MM.1S (cell line): ENCODE measurements at regions not wholly inside any gene's neighbourhood (a gene's known extent, or its start where the extent isn't known, plus 50 kb on each side); places are given as distances from the start of the nearest gene placed in this dataset.
"Not testable (repeated sequence)": the region's sequence is repeated elsewhere in the genome, so short reads cannot be mapped to it uniquely, and the experiment has no call there.

Source experiments
- DNase-seq: peaks from one replicate; pipeline ENCODE4 v3.0.0-alpha.2; 2015
- H2AFZ ChIP-seq: fragments of 300-600 bp; sonication (generic); 2 replicates; pipeline ENCODE4 v1.6.0; 2016; ENCODE audit warnings: antibody characterized with exemption, low read length
- H3F3A ChIP-seq: fragments of 300-600 bp; sonication (generic); 2 replicates; pipeline ENCODE4 v1.6.1; 2016; ENCODE audit warnings: mild to moderate bottlenecking, antibody characterized with exemption, low read length, moderate library complexity, mixed read lengths; ENCODE audit not compliant: insufficient read depth
- H3K27ac ChIP-seq: fragments of 300-600 bp; sonication (generic); 2 replicates; pipeline ENCODE4 v1.5.1; 2016; ENCODE audit warnings: mild to moderate bottlenecking, low read length
- H3K27me3 ChIP-seq: fragments of 300-600 bp; sonication (generic); replicated peaks from 2 replicates; pipeline ENCODE4 v1.6.0; 2016; ENCODE audit warnings: low read length; ENCODE audit not compliant: insufficient read depth
- H3K36me3 ChIP-seq: fragments of 300-600 bp; sonication (generic); replicated peaks from 2 replicates; pipeline ENCODE4 v1.6.1; 2016; ENCODE audit warnings: mild to moderate bottlenecking, low read length, mixed read lengths; ENCODE audit not compliant: insufficient read depth
- H3K4me1 ChIP-seq: fragments of 300-600 bp; sonication (generic); 2 replicates; pipeline ENCODE4 v1.6.1; 2016; ENCODE audit warnings: low read length, mixed read lengths
- H3K4me2 ChIP-seq: fragments of 300-600 bp; sonication (generic); 2 replicates; pipeline ENCODE4 v1.6.0; 2016; ENCODE audit warnings: low read depth, low read length
- H3K4me3 ChIP-seq: fragments of 300-600 bp; sonication (generic); 2 replicates; pipeline ENCODE4 v1.5.1; 2016; ENCODE audit warnings: low read length, mixed read lengths
- H3K79me2 ChIP-seq: fragments of 300-600 bp; sonication (generic); 2 replicates; pipeline ENCODE4 v1.6.1; 2016; ENCODE audit warnings: mixed run types, low read length, mixed read lengths
- H3K9ac ChIP-seq: fragments of 300-600 bp; sonication (generic); 2 replicates; pipeline ENCODE4 v1.6.1; 2016; ENCODE audit warnings: low read length, mixed read lengths
- H3K9me2 ChIP-seq: fragments of 300-600 bp; sonication (generic); replicated peaks from 2 replicates; pipeline ENCODE4 v1.6.1; 2016; ENCODE audit warnings: mild to moderate bottlenecking, low read length, mixed read lengths; ENCODE audit not compliant: insufficient read depth
- H3K9me3 ChIP-seq: fragments of 300-600 bp; sonication (generic); replicated peaks from 2 replicates; pipeline ENCODE4 v1.6.1; 2016; ENCODE audit warnings: mild to moderate bottlenecking, low read length, mixed read lengths; ENCODE audit not compliant: insufficient read depth
- H4K20me1 ChIP-seq: fragments of 300-600 bp; sonication (generic); 2 replicates; pipeline ENCODE4 v1.6.1; 2016; ENCODE audit warnings: mild to moderate bottlenecking, low read length, moderate library complexity, mixed read lengths; ENCODE audit not compliant: insufficient read depth
- CTCF ChIP-seq: fragments of 300-600 bp; sonication (generic); IDR thresholded peaks from 2 replicates; pipeline ENCODE4 v1.5.1; 2016; ENCODE audit warnings: antibody characterized with exemption, low read length, mixed read lengths
- EZH2 ChIP-seq: fragments of 300-600 bp; sonication (generic); optimal IDR thresholded peaks from 2 replicates; pipeline ENCODE3; 2017; ENCODE audit warnings: low read depth, mild to moderate bottlenecking, antibody characterized with exemption, low read length, mixed read lengths
- EZH2phosphoT487 ChIP-seq: fragments of 300-600 bp; sonication (generic); IDR thresholded peaks from 2 replicates; pipeline ENCODE4 v1.6.1; 2018; ENCODE audit warnings: antibody characterized with exemption, low read length

GRCh38 chr6:12356983-12357972 lies 67.1 kb downstream of the EDN1 start:
- Histone ChIP-seq H3K9me3 (no peaks in the 10 kb centered on the region), H3K27ac (peak overlapping the region; percentile 32; the same call in 1 of the 2 replicates), H3F3A (no peaks in the 10 kb centered on the region), H3K36me3 (no peaks in the 10 kb centered on the region), H3K79me2 (no peaks in the 10 kb centered on the region), H3K4me1 (peaks cover 13% of the 10 kb centered on the region), H3K4me2 (peak overlapping the region; percentile 22; the same call in 1 of the 2 replicates), H4K20me1 (no peaks in the 10 kb centered on the region), H3K9ac (no peak overlapping the region), H3K4me3 (no peak overlapping the region), H3K9me2 (no peaks in the 10 kb centered on the region), H3K27me3 (no peaks in the 10 kb centered on the region), H2AFZ (peak overlapping the region; percentile 19; the same call in 1 of the 2 replicates)
- DNase-seq, result peak; percentile 37
- no peak for TF ChIP-seq EZH2phosphoT487

DNA sequence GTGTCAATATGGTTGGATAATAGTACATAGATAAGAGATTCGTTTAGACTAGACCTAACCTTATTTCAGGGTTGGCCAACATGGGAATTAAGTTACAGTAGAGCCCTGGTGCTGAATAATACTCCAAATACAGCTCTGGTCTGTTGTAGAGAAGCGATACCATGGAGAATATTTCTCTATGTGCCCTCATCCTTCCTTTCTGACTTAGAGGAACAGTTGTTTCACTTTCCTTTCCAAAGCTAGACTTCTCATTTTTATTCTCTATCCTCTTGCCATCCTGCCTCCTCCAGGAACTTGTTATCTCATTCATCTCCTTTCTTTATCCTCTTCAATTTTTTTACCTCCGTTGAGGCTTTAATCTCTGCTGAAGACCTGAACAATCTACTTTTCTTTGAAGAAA lies 68.9 kb downstream of the EDN1 start:
- Histone ChIP-seq H3K4me3 (no peak overlapping the region), H3K27me3 (no peaks in the 10 kb centered on the region), H3K9me2 (no peaks in the 10 kb centered on the region), H3K79me2 (no peaks in the 10 kb centered on the region), H3F3A (peaks cover 3% of the 10 kb centered on the region; the same call in 1 of the 2 replicates), H3K27ac (no peak overlapping the region), H4K20me1 (no peaks in the 10 kb centered on the region), H3K4me2 (no peak overlapping the region), H3K36me3 (no peaks in the 10 kb centered on the region), H2AFZ (no peak overlapping the region), H3K9me3 (no peaks in the 10 kb centered on the region), H3K4me1 (peaks cover 28% of the 10 kb centered on the region), H3K9ac (no peak overlapping the region)
- DNase-seq, result peak; percentile 7
- TF ChIP-seq EZH2 (no peak), EZH2phosphoT487 (no peak), CTCF (no peak)

- no peak overlapping the region for H3K4me3 ChIP-seq
- peaks cover 29% of the 10 kb centered on the region for H3K4me1 ChIP-seq
- H2AFZ ChIP-seq, result no peak overlapping the region
- H3K9me3 ChIP-seq, result no peaks in the 10 kb centered on the region
- H3K27me3 ChIP-seq, result no peaks in the 10 kb centered on the region
- DNase-seq, result no peak
- TF ChIP-seq EZH2phosphoT487 (no peak), CTCF (no peak), EZH2 (no peak)
- no peak overlapping the region for H3K9ac ChIP-seq
- no peak overlapping the region for H3K27ac ChIP-seq
- H3K36me3 ChIP-seq, result no peaks in the 10 kb centered on the region
- H3K9me2 ChIP-seq, result no peaks in the 10 kb centered on the region
- H4K20me1 ChIP-seq, result no peaks in the 10 kb centered on the region
- H3F3A ChIP-seq, result peaks cover 5% of the 10 kb centered on the region; the same call in 1 of the 2 replicates
- H3K4me2 ChIP-seq, result no peak overlapping the region
- no peaks in the 10 kb centered on the region for H3K79me2 ChIP-seq
Observed at GRCh38 chr6:12361042-12361765, 71.0 kb downstream of the EDN1 start.

DNA sequence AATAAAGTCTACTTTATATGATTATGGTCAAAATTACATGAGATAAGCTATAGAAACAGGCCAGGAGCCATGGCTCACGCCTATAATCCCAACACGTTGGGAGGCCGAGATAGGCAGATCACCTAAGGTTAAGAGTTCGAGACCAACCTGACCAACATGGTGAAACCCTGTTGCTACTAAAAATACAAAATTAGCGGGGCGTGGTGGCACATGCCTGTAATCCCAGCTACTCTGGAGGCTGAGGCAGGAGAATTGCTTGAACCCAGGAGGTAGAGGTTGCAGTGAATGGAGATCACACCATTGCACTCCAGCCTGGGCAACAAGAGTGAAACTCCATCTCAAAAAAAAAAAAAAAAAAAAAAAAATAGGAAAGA lies 73.1 kb downstream of the EDN1 start:
- not testable (repeated sequence) for H3K27me3 ChIP-seq, H3K36me3 ChIP-seq, H3K79me2 ChIP-seq, H2AFZ ChIP-seq, H3K4me3 ChIP-seq, H4K20me1 ChIP-seq, H3K9ac ChIP-seq, H3K9me3 ChIP-seq, H3K9me2 ChIP-seq, DNase-seq, H3F3A ChIP-seq
- Histone ChIP-seq H3K4me1 (peaks cover 37% of the 10 kb centered on the region), H3K4me2 (peak overlapping the region; percentile 0; the same call in 1 of the 2 replicates), H3K27ac (peak overlapping the region; percentile 58; the same call in 1 of the 2 replicates)
